MM.1S (cell line): ENCODE measurements at regions not wholly inside any gene's neighbourhood (a gene's known extent, or its start where the extent isn't known, plus 50 kb on each side); places are given as distances from the start of the nearest gene placed in this dataset.

Source experiments
- CTCF ChIP-seq: fragments of 300-600 bp; sonication (generic); IDR thresholded peaks from 2 replicates; pipeline ENCODE4 v1.5.1; 2016; ENCODE audit warnings: antibody characterized with exemption, low read length, mixed read lengths
- EZH2 ChIP-seq: fragments of 300-600 bp; sonication (generic); optimal IDR thresholded peaks from 2 replicates; pipeline ENCODE3; 2017; ENCODE audit warnings: low read depth, mild to moderate bottlenecking, antibody characterized with exemption, low read length, mixed read lengths
- EZH2phosphoT487 ChIP-seq: fragments of 300-600 bp; sonication (generic); IDR thresholded peaks from 2 replicates; pipeline ENCODE4 v1.6.1; 2018; ENCODE audit warnings: antibody characterized with exemption, low read length

GRCh38 chr4:57993944-57994343 lies 883.8 kb upstream of the IGFBP7 start:
- TF ChIP-seq CTCF (no peak), EZH2phosphoT487 (no peak), EZH2 (no peak)
